Spleen (tissue), 11 donors: ENCODE measurements at regions not wholly inside any gene's neighbourhood (a gene's known extent, or its start where the extent isn't known, plus 50 kb on each side); places are given as distances from the start of the nearest gene placed in this dataset.

Experiments
- DNase-seq: peaks from one replicate; pipeline ENCODE4 v3.0.0-alpha.2; 2020
- H3K27ac ChIP-seq, 8 donors: fragments of 200-600 bp; sonication (generic) in 7 of 8; 1 replicate in 4 of 8; 2 replicates in 4 of 8; pipeline versions ENCODE4 v1.5.0 to v1.8.0; 2016 to 2021; ENCODE audit warnings: inconsistent platforms in 4 of 8, mild to moderate bottlenecking in 4 of 8, moderate library complexity in 1 of 8
- H3K27me3 ChIP-seq, 7 donors: fragments of 200-600 bp; sonication (generic) in 6 of 7; replicated peaks in 1 of 7; 1 replicate in 4 of 7; 2 replicates in 3 of 7; pipeline versions ENCODE4 v1.5.0 to v1.8.0; 2016 to 2021; ENCODE audit warnings: inconsistent platforms in 3 of 7, mild to moderate bottlenecking in 1 of 7
- H3K36me3 ChIP-seq, 6 donors: fragments of 200-600 bp; sonication (generic) in 5 of 6; 1 replicate in 4 of 6; 2 replicates in 2 of 6; pipeline versions ENCODE4 v1.5.0 to v1.8.0; 2016 to 2021; ENCODE audit warnings: inconsistent platforms in 2 of 6
- H3K4me1 ChIP-seq, 6 donors: fragments of 200-600 bp; sonication (generic) in 5 of 6; 1 replicate in 3 of 6; 2 replicates in 3 of 6; pipeline versions ENCODE4 v1.5.0 to v1.8.0; 2016 to 2021; ENCODE audit warnings: inconsistent platforms in 3 of 6
- H3K4me3 ChIP-seq, 8 donors: fragments of 200-600 bp; sonication (generic) in 7 of 8; 1 replicate in 4 of 8; 2 replicates in 4 of 8; pipeline versions ENCODE4 v1.5.0 to v1.8.0; 2016 to 2021; ENCODE audit warnings: inconsistent platforms in 4 of 8, mild to moderate bottlenecking in 4 of 8, moderate library complexity in 2 of 8
- H3K9me3 ChIP-seq, 8 donors: fragments of 200-600 bp; sonication (generic) in 7 of 8; 1 replicate in 4 of 8; 2 replicates in 4 of 8; pipeline versions ENCODE4 v1.5.0 to v1.8.0; 2016 to 2021; ENCODE audit warnings: inconsistent platforms in 4 of 8
- POLR2A ChIP-seq, 3 donors: fragments of 450-650 bp; IDR thresholded peaks; one replicate each; pipeline ENCODE4 v1.5.1; 2017; ENCODE audit warnings: antibody characterized with exemption in 3 of 3, mild to moderate bottlenecking in 1 of 3
- POLR2AphosphoS5 ChIP-seq, 3 donors: sonication (generic); formaldehyde crosslinking; IDR thresholded peaks; one replicate each; pipeline ENCODE4 v1.5.1; 2017; ENCODE audit warnings: antibody characterized with exemption in 3 of 3
- WGBS, 5 donors: extraction: QIAGEN DNeasy Blood & Tissue Kit in 3 of 5; methylation state at CpG; one replicate each; pipeline versions ENCODE4 v1.1.5 to v1.1.7; 2013 to 2018; 5-methylcytosine and 5-hydroxymethylcytosine counted together
- intact Hi-C: fragments of 100-400 bp; cut with DNase I; formaldehyde crosslinking; loops from one replicate; pipeline ENCODE4 v1.15.0; 2023; ENCODE audit warnings: low total_unique reads
- TF ChIP-seq, protein P1 (sequence below), 11 experiments: fragments of 200-600 bp in 7 of 11; fragments of 450-650 bp in 4 of 11; sonication (generic) in 4 of 11; IDR thresholded peaks in 8 of 11; conservative IDR thresholded peaks in 3 of 11; 1 replicate in 7 of 11; 2 replicates in 4 of 11; pipeline versions ENCODE4 v1.4.0 to v1.8.0; 2016 to 2021; ENCODE audit warnings: antibody characterized with exemption in 11 of 11, inconsistent platforms in 4 of 11, mild to moderate bottlenecking in 1 of 11
- donor health status: healthy with polysubstance abuse.
- donor health status: DM: no; HTN: no; CAD: no; lungs with moderate emphysema.
- donor health status: DM: no; HTN: no; CAD: no.
- donor health status: Bipolar disorder and iron deficiency.
- donor health status: healthy.
- donor health status: DM: no; HTN: no; CAD: no.
- donor health status: DM: yes; HTN: yes; CAD: no.

DNA sequence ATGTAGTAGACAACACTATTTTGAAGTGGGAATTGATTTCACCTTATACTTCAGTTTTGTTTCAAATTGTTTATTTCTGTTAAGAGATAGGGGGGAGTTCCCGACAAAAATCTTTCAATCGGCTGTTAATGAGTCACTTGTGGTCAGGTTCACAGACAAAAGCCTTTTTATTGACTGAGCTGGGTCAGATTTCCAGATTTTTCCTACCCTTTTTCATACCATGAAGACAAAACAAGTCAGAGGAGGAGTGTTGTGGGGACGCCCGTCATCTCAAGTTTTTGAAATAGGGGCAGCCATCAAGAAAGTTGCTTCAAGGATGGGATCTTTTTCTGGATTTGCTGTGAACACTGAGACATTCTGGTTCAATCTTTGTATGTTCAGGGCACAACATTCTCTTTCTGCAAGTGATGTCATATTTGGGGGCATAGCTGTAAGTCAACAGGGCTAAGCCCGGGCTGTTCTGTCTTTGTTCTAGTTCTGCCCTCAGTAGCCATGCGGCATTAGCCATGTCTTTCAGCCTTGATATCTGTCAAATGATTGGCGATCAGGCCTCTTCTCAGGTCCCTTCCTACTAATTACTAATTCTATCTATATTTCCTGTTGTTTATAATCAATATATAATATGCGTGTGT lies 496.0 kb upstream of the MARCKS start:
- WGBS, 5 donors: 80 to 91% (median 89%) methylated on average over 8 of the region's 8 CpGs
- no peaks in the 10 kb centered on the region for H3K4me1 ChIP-seq
- no peak overlapping the region for H3K27ac ChIP-seq
- H3K27me3 ChIP-seq: no peaks in the 10 kb centered on the region
- no peaks in the 10 kb centered on the region for H3K36me3 ChIP-seq
- TF ChIP-seq POLR2A (IDR thresholded peaks at IDR 0.05) (no peak), POLR2AphosphoS5 (IDR thresholded peaks at IDR 0.05) (no peak)
- TF ChIP-seq, protein P1, sequence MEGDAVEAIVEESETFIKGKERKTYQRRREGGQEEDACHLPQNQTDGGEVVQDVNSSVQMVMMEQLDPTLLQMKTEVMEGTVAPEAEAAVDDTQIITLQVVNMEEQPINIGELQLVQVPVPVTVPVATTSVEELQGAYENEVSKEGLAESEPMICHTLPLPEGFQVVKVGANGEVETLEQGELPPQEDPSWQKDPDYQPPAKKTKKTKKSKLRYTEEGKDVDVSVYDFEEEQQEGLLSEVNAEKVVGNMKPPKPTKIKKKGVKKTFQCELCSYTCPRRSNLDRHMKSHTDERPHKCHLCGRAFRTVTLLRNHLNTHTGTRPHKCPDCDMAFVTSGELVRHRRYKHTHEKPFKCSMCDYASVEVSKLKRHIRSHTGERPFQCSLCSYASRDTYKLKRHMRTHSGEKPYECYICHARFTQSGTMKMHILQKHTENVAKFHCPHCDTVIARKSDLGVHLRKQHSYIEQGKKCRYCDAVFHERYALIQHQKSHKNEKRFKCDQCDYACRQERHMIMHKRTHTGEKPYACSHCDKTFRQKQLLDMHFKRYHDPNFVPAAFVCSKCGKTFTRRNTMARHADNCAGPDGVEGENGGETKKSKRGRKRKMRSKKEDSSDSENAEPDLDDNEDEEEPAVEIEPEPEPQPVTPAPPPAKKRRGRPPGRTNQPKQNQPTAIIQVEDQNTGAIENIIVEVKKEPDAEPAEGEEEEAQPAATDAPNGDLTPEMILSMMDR (IDR thresholded peaks at IDR 0.05 in 8 of 11, conservative IDR thresholded peaks at IDR 0.05 in 3 of 11): no peak
- DNase-seq: no peak
- H3K9me3 ChIP-seq: no peaks in the 10 kb centered on the region
- intact Hi-C loops: no loop called here
- no peak overlapping the region for H3K4me3 ChIP-seq

DNA sequence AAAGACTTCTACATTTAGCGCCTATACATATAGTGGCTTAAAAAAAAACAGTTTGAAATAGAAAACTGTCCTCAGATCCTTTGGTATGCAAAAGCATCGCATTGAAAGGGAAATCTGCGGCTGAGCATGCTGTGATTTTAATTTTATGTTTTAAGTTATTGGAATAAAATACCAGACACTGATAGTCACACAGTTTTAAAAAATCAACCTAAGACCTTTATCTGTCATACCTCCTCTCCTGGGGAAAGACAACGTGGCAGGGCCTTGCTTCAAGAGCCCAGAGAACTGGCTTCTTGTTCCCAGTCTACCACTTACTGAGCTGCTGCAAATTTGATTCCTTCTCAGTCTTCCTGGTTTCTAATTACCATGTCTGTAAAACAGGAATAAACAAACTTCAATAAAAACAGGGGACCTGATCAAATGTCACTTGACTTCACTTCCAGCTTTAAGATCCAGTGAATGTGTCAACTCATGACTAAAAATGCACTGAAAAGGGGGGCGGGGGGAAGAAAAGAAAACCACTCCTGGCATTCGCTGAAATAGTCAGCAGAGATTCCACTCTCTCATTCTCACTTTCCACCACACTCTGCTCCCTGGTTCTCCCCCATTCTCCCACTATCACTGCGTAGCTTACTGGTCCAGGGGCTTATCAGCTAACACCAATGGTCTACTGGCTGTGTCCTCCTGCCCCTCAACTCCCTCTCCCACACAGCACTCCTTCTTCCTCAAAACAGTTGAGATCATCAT lies 494.7 kb upstream of the MARCKS start:
- Histone ChIP-seq H3K9me3 (no peaks in the 10 kb centered on the region), H3K4me1 (no peaks in the 10 kb centered on the region), H3K4me3 (no peak overlapping the region), H3K36me3 (no peaks in the 10 kb centered on the region), H3K27me3 (no peaks in the 10 kb centered on the region), H3K27ac (no peak overlapping the region)
- intact Hi-C loops: no loop called here
- no peak for DNase-seq
- WGBS, 5 donors: 78 to 84% (median 83%) methylated on average over 7 of the region's 7 CpGs
- TF ChIP-seq, protein P1 (IDR thresholded peaks at IDR 0.05 in 8 of 11, conservative IDR thresholded peaks at IDR 0.05 in 3 of 11): no peak
- TF ChIP-seq POLR2AphosphoS5 (IDR thresholded peaks at IDR 0.05) (no peak), POLR2A (IDR thresholded peaks at IDR 0.05) (no peak)

DNA sequence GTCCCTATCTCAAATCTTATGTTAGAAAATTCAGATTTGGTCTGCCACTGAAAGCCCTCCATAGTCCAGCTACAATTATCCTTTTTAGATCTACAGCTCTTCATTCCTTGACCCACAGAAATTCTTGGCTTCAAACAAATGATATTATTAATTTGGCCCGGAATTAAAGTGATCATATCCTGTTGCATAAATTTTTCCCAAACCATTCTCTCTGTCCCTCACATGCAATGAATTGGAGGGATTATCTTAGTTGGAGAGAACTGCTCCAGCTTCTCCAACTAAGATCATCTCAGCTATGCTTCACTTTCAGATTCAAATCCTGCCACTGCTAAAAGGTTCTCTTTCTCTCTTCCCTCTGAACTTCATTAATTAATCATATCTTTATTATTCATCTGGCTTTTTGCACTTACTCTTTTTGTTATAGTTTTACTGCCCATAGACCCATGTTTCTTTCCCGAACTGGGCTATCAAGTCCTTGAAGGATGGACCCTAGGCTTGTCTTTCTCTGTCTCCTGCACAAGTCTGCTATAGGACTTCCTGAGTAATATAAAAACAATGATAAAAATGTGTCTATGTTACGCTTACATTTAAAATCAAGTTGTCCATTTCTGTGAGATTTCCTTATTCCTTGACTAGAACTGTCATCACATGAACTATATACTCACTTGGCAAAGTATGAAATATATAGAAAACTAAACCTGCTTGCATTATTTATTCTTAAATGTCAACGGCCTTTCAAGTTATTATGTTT lies 493.9 kb upstream of the MARCKS start:
- TF ChIP-seq, protein P1 (IDR thresholded peaks at IDR 0.05 in 8 of 11, conservative IDR thresholded peaks at IDR 0.05 in 3 of 11): no peak
- TF ChIP-seq POLR2AphosphoS5 (IDR thresholded peaks at IDR 0.05): no peak
- no peak for TF ChIP-seq POLR2A (IDR thresholded peaks at IDR 0.05)
- H3K27me3 ChIP-seq: no peaks in the 10 kb centered on the region

DNA sequence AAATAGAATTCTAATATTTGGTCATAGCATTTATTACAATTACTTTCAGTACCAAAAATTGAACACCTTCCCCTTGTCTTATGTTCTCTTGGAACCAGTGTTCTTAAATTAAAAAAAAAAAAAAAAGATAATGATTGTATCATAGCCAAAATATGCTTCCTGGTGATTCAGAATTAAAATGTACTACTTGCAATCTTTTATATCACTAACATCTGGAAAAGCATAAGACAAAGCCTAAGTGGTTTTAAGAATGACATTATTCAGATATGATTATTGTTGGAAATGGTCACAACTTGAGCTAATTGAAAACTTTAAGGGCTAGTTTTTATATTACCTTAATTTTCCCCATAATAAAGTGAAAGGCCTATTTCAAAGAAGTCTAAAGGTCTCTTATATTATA lies 493.3 kb upstream of the MARCKS start:
- Histone ChIP-seq H3K4me3 (no peak overlapping the region), H3K27ac (no peak overlapping the region), H3K36me3 (no peaks in the 10 kb centered on the region), H3K4me1 (no peaks in the 10 kb centered on the region), H3K9me3 (no peaks in the 10 kb centered on the region), H3K27me3 (no peaks in the 10 kb centered on the region)
- no peak for TF ChIP-seq POLR2A (IDR thresholded peaks at IDR 0.05)
- no peak for TF ChIP-seq POLR2AphosphoS5 (IDR thresholded peaks at IDR 0.05)
- TF ChIP-seq, protein P1 (IDR thresholded peaks at IDR 0.05 in 8 of 11, conservative IDR thresholded peaks at IDR 0.05 in 3 of 11): no peak
- no peak for DNase-seq
- intact Hi-C loops: no loop called here

More for the DNA sequence above, 493.9 kb upstream of the MARCKS start:
- WGBS, 5 donors: 84 to 91% (median 88%) methylated on average over 4 of the region's 4 CpGs
- H3K4me3 ChIP-seq: no peak overlapping the region
- no peak overlapping the region for H3K27ac ChIP-seq
- no peaks in the 10 kb centered on the region for H3K9me3 ChIP-seq
- no peak for DNase-seq
- intact Hi-C loops: no loop called here
- no peaks in the 10 kb centered on the region for H3K36me3 ChIP-seq
- H3K4me1 ChIP-seq: no peaks in the 10 kb centered on the region
